ENCODE measurements at regions not wholly inside any gene's neighbourhood (a gene's known extent, or its start where the extent isn't known, plus 50 kb on each side); places are given as distances from the start of the nearest gene placed in this dataset.

GRCh38 chr2:216292475-216292874 is 79.8 kb downstream of the MARCHF4 start (continued):
- no peak for TF ChIP-seq SREBF2 (IDR thresholded peaks at IDR 0.05)
- TF ChIP-seq HOXB13 (CRISPR knock-in tag; IDR thresholded peaks at IDR 0.05; ENCODE audit: low read depth) = no peak
- no peak for TF ChIP-seq ZC3H11A (IDR thresholded peaks at IDR 0.05)
- TF ChIP-seq ATOH8 (CRISPR knock-in tag; IDR thresholded peaks at IDR 0.05; ENCODE audit: low read depth) = no peak
- no peak for TF ChIP-seq BCL3 (IDR thresholded peaks at IDR 0.05)
- TF ChIP-seq TFCP2L1 (CRISPR knock-in tag; IDR thresholded peaks at IDR 0.05) = no peak
- no peak for TF ChIP-seq TP53 (CRISPR knock-in tag; IDR thresholded peaks at IDR 0.05)
- no peak for TF ChIP-seq JUN (IDR thresholded peaks at IDR 0.05)
- no peak for TF ChIP-seq NFE2L2 (conservative IDR thresholded peaks at IDR 0.05; ENCODE audit: low read length)
- TF ChIP-seq CHD4 (IDR thresholded peaks at IDR 0.05; ENCODE audit: borderline replicate concordance) = no peak
- TF ChIP-seq ZNF302 (CRISPR knock-in tag; IDR thresholded peaks at IDR 0.05) = no peak

GRCh38 chr2:216289470-216289869 is 82.8 kb downstream of the MARCHF4 start:
- WGBS (ENCODE audit: missing lambda C conversion rate) = 47% methylated on average over 2 of the region's 2 CpGs
- no peaks in the 10 kb centered on the region for H3K9me3 ChIP-seq
- peaks cover 11% of the 10 kb centered on the region for H3K4me1 ChIP-seq
- no peak for DNase-seq (ENCODE audit: low read depth in 1 of 2, low spot score in 1 of 2)
- H3K4me3 ChIP-seq = no peak overlapping the region
- no peak overlapping the region for H3K4me2 ChIP-seq
- ATAC-seq = no peak
- FAIRE-seq = no peak
- TF ChIP-seq PBX3 (IDR thresholded peaks at IDR 0.05) = no peak
- no peak for TF ChIP-seq NR3C1 (IDR thresholded peaks at IDR 0.05)
- no peak for TF ChIP-seq PHF8 (IDR thresholded peaks at IDR 0.05; ENCODE audit: borderline replicate concordance, low read depth)
- no peak for TF ChIP-seq BCL3 (IDR thresholded peaks at IDR 0.05)
- no peak for TF ChIP-seq KDM1A (IDR thresholded peaks at IDR 0.05; ENCODE audit: low read depth)
- no peak for TF ChIP-seq FOSB (CRISPR knock-in tag; IDR thresholded peaks at IDR 0.05)
- TF ChIP-seq TFCP2L1 (CRISPR knock-in tag; IDR thresholded peaks at IDR 0.05) = no peak
- ChIA-PET POLR2A (no interaction called here), CTCF (no interaction called here)
- H3K27ac ChIP-seq = no peak overlapping the region

GRCh38 chr2:216287251-216287650 is 85.0 kb downstream of the MARCHF4 start:
- WGBS (ENCODE audit: missing lambda C conversion rate) = 74% methylated on average over 4 of the region's 5 CpGs
- ATAC-seq (no peak), DNase-seq (ENCODE audit: low read depth in 1 of 2, low spot score in 1 of 2) (no peak), FAIRE-seq (no peak)
- ChIA-PET POLR2A (interaction anchor here (1.0 kb wide), 1 partner anchor 125 kb away, joined by 3 read pairs; the partner anchor contains the start of gene SMARCAL1), CTCF (interaction anchor here (0.6 to 1.8 kb wide), 2 partner anchors 22 to 1698 kb away, joined by 4 to 5 read pairs; no protein-coding TSS in a partner anchor)
- H3K4me2 ChIP-seq = peak overlapping the region; percentile 40; the same call in 2 of the 3 replicates
- no peaks in the 10 kb centered on the region for H3K9me3 ChIP-seq
- H3K27ac ChIP-seq = peak overlapping the region in 1 of 2 experiments; percentile 59; a peak in 2 of 6 replicates
- no peak overlapping the region for H3K4me3 ChIP-seq
- TF ChIP-seq MAZ (IDR thresholded peaks at IDR 0.05; ENCODE audit: borderline replicate concordance, low read depth, low read length) (no peak), ZFP36 (IDR thresholded peaks at IDR 0.05; ENCODE audit: borderline replicate concordance, partially characterized antibody) (no peak), EP300 (IDR thresholded peaks at IDR 0.05) (no peak), REST (IDR thresholded peaks at IDR 0.05) (no peak), GATA3 (IDR thresholded peaks at IDR 0.05; ENCODE audit: borderline replicate concordance) (no peak), MYC (IDR thresholded peaks at IDR 0.05; ENCODE audit: borderline replicate concordance, low read length) (no peak), HOXA7 (CRISPR knock-in tag; IDR thresholded peaks at IDR 0.05) (no peak), HOXB5 (CRISPR knock-in tag; IDR thresholded peaks at IDR 0.05) (no peak), FOSL2 (IDR thresholded peaks at IDR 0.05) (no peak), FOSL2 (CRISPR knock-in tag; IDR thresholded peaks at IDR 0.05) (no peak), POLR2A (IDR thresholded peaks at IDR 0.05; ENCODE audit: low read length) (no peak), TP53 (CRISPR knock-in tag; IDR thresholded peaks at IDR 0.05) (no peak), ZNF302 (CRISPR knock-in tag; IDR thresholded peaks at IDR 0.05) (no peak), MAX (IDR thresholded peaks at IDR 0.05) (no peak), EHF (CRISPR knock-in tag; IDR thresholded peaks at IDR 0.05) (no peak), MAFK (IDR thresholded peaks at IDR 0.05; ENCODE audit: partially characterized antibody) (no peak), CBX8 (IDR thresholded peaks at IDR 0.05) (no peak), SMC3 (IDR thresholded peaks at IDR 0.05) (no peak)
- H3K4me1 ChIP-seq = peaks cover 11% of the 10 kb centered on the region
